Right renal cortex interstitium (tissue), 3 donors: ENCODE measurements at regions not wholly inside any gene's neighbourhood (a gene's known extent, or its start where the extent isn't known, plus 50 kb on each side); places are given as distances from the start of the nearest gene placed in this dataset.
A peak's percentile ranks its signal among the peaks of the same experiment; 100 is the strongest.

ENCODE experiments used
- DNase-seq, 3 donors: peaks; one replicate each; pipeline ENCODE4 v3.0.0-alpha.2; 2013; ENCODE audit warnings: low read depth in 3 of 3, low spot score in 2 of 3

GRCh38 chr3:110375751-110376518, 695.7 kb upstream of the NECTIN3 start:
- DNase-seq: no peak

- no peak for DNase-seq
Measured at GRCh38 chr3:110378481-110378880, 693.1 kb upstream of the NECTIN3 start.

- DNase-seq: no peak
Measured at GRCh38 chr3:110381992-110382391, 689.6 kb upstream of the NECTIN3 start.

GRCh38 chr3:110383356-110383755, 688.3 kb upstream of the NECTIN3 start:
- no peak for DNase-seq

- no peak for DNase-seq
Measured at GRCh38 chr3:110384601-110385000, 687.0 kb upstream of the NECTIN3 start.

- no peak for DNase-seq
Measured at GRCh38 chr3:110389005-110389404, 682.6 kb upstream of the NECTIN3 start.

GRCh38 chr3:110390372-110390771, 681.2 kb upstream of the NECTIN3 start:
- no peak for DNase-seq

- DNase-seq: no peak
Measured at GRCh38 chr3:110391042-110391441, 680.6 kb upstream of the NECTIN3 start.

GRCh38 chr3:110391640-110392395, 679.8 kb upstream of the NECTIN3 start:
- DNase-seq: no peak

- no peak for DNase-seq
Measured at GRCh38 chr3:110393941-110394340, 677.7 kb upstream of the NECTIN3 start.

GRCh38 chr3:110397115-110397514, 674.5 kb upstream of the NECTIN3 start:
- peak in 1 of 3 donors; percentile 12 for DNase-seq

GRCh38 chr3:110400315-110400714, 671.3 kb upstream of the NECTIN3 start:
- no peak for DNase-seq

- DNase-seq: no peak
Measured at GRCh38 chr3:110405830-110406585, 665.6 kb upstream of the NECTIN3 start.

GRCh38 chr3:110413266-110413665, 658.4 kb upstream of the NECTIN3 start:
- no peak for DNase-seq

- no peak for DNase-seq
Measured at GRCh38 chr3:110413807-110414748, 657.5 kb upstream of the NECTIN3 start.

GRCh38 chr3:110414855-110415254, 656.8 kb upstream of the NECTIN3 start:
- no peak for DNase-seq

GRCh38 chr3:110419096-110419495, 652.5 kb upstream of the NECTIN3 start:
- DNase-seq: no peak

- no peak for DNase-seq
Measured at GRCh38 chr3:110419601-110420000, 652.0 kb upstream of the NECTIN3 start.

- no peak for DNase-seq
Measured at GRCh38 chr3:110420158-110420641, 651.4 kb upstream of the NECTIN3 start.

GRCh38 chr3:110423276-110423675, 648.3 kb upstream of the NECTIN3 start:
- no peak for DNase-seq
